ENCODE measurements at regions not wholly inside any gene's neighbourhood (a gene's known extent, or its start where the extent isn't known, plus 50 kb on each side); places are given as distances from the start of the nearest gene placed in this dataset.

- whole genome bisulfite sequencing: 77% methylated on average over 10 of the region's 10 CpGs
- H3K4ac ChIP-seq (ENCODE audit: low read depth in 1 of 2, low read length in 2 of 2): no peak overlapping the region
- H4K8ac ChIP-seq (ENCODE audit: low read length): no peak overlapping the region
These were observed 243.1 kb upstream of the SHH start for GRCh38 chr7:156055206-156055822.

GRCh38 chr7:156051884-156052283, 239.6 kb upstream of the SHH start:
- Histone ChIP-seq H3K4ac (ENCODE audit: low read depth in 1 of 2, low read length in 2 of 2) (no peak overlapping the region), H2BK12ac (ENCODE audit: low read length in 2 of 2) (no peak overlapping the region), H3K27ac (ENCODE audit: low read length, poor library complexity, severe bottlenecking) (no peak overlapping the region), H3K4me2 (ENCODE audit: low read length, poor library complexity, severe bottlenecking) (no peak overlapping the region), H2BK5ac (ENCODE audit: low read depth, low read length, poor library complexity, severe bottlenecking) (no peak overlapping the region), H3K4me1 (ENCODE audit: control insufficient read depth, insufficient read depth, low read depth, low read length) (no peaks in the 10 kb centered on the region), H3K79me1 (replicated peaks; ENCODE audit: low read length, poor library complexity, severe bottlenecking) (no peaks in the 10 kb centered on the region), H3K9ac (ENCODE audit: low read length) (no peak overlapping the region), H3K9me3 (ENCODE audit: control insufficient read depth, low read length) (peaks cover 3% of the 10 kb centered on the region), H4K8ac (ENCODE audit: low read length) (no peak overlapping the region), H3K23ac (ENCODE audit: low read length in 2 of 2) (no peak overlapping the region), H3K36me3 (ENCODE audit: control insufficient read depth in 1 of 2, insufficient read depth in 2 of 2, low read depth in 1 of 2, low read length in 2 of 2) (no peaks in the 10 kb centered on the region), H3K27me3 (ENCODE audit: control insufficient read depth in 1 of 2, insufficient read depth in 1 of 2, low read length in 2 of 2) (no peaks in the 10 kb centered on the region), H4K91ac (ENCODE audit: low read length) (no peak overlapping the region), H3K14ac (ENCODE audit: low read length in 2 of 2) (no peak overlapping the region), H3K4me3 (ENCODE audit: insufficient read depth in 1 of 2, low read depth in 1 of 2, low read length in 2 of 2) (no peak overlapping the region), H2BK15ac (ENCODE audit: low read depth, poor library complexity, severe bottlenecking) (no peak overlapping the region), H2AK5ac (ENCODE audit: low read length, severe bottlenecking) (no peak overlapping the region), H2BK120ac (ENCODE audit: low read depth, low read length) (no peak overlapping the region), H2AFZ (ENCODE audit: low read depth, low read length) (no peak overlapping the region), H3K18ac (ENCODE audit: low read depth in 1 of 2, low read length in 2 of 2) (no peak overlapping the region)
- DNase-seq: no peak
- 63% methylated on average over 1 of the region's 1 CpG for whole genome bisulfite sequencing

More at GRCh38 chr7:156055206-156055822, 243.1 kb upstream of the SHH start:
- no peak overlapping the region for H2BK120ac ChIP-seq (ENCODE audit: low read depth, low read length)
- no peak overlapping the region for H2AK5ac ChIP-seq (ENCODE audit: low read length, severe bottlenecking)
- DNase-seq: no peak
- H3K4me3 ChIP-seq (ENCODE audit: insufficient read depth in 1 of 2, low read depth in 1 of 2, low read length in 2 of 2): no peak overlapping the region
- no peak overlapping the region for H3K14ac ChIP-seq (ENCODE audit: low read length in 2 of 2)
- no peak overlapping the region for H3K18ac ChIP-seq (ENCODE audit: low read depth in 1 of 2, low read length in 2 of 2)
- no peak overlapping the region for H3K27ac ChIP-seq (ENCODE audit: low read length, poor library complexity, severe bottlenecking)
- H2BK15ac ChIP-seq (ENCODE audit: low read depth, poor library complexity, severe bottlenecking): no peak overlapping the region
- no peaks in the 10 kb centered on the region for H3K4me1 ChIP-seq (ENCODE audit: control insufficient read depth, insufficient read depth, low read depth, low read length)
- no peak overlapping the region for H2BK12ac ChIP-seq (ENCODE audit: low read length in 2 of 2)
- H3K9me3 ChIP-seq (ENCODE audit: control insufficient read depth, low read length): peaks cover 3% of the 10 kb centered on the region
- no peak overlapping the region for H3K4me2 ChIP-seq (ENCODE audit: low read length, poor library complexity, severe bottlenecking)
- H3K27me3 ChIP-seq (ENCODE audit: control insufficient read depth in 1 of 2, insufficient read depth in 1 of 2, low read length in 2 of 2): no peaks in the 10 kb centered on the region
- H3K36me3 ChIP-seq (ENCODE audit: control insufficient read depth in 1 of 2, insufficient read depth in 2 of 2, low read depth in 1 of 2, low read length in 2 of 2): no peaks in the 10 kb centered on the region
- H3K23ac ChIP-seq (ENCODE audit: low read length in 2 of 2): no peak overlapping the region
- H3K9ac ChIP-seq (ENCODE audit: low read length): no peak overlapping the region
- H4K91ac ChIP-seq (ENCODE audit: low read length): no peak overlapping the region
- H2BK5ac ChIP-seq (ENCODE audit: low read depth, low read length, poor library complexity, severe bottlenecking): no peak overlapping the region
- H2AFZ ChIP-seq (ENCODE audit: low read depth, low read length): no peak overlapping the region
- H3K79me1 ChIP-seq (replicated peaks; ENCODE audit: low read length, poor library complexity, severe bottlenecking): no peaks in the 10 kb centered on the region

- 82% methylated on average over 18 of the region's 19 CpGs for WGBS
- no peak overlapping the region for H3K4me2 ChIP-seq (ENCODE audit: low read length, poor library complexity, severe bottlenecking)
- H3K36me3 ChIP-seq (ENCODE audit: control insufficient read depth in 1 of 2, insufficient read depth in 2 of 2, low read depth in 1 of 2, low read length in 2 of 2): no peaks in the 10 kb centered on the region
- no peaks in the 10 kb centered on the region for H3K9me3 ChIP-seq (ENCODE audit: control insufficient read depth, low read length)
- no peak overlapping the region for H3K18ac ChIP-seq (ENCODE audit: low read depth in 1 of 2, low read length in 2 of 2)
- no peak overlapping the region for H2BK120ac ChIP-seq (ENCODE audit: low read depth, low read length)
- no peak overlapping the region for H2BK5ac ChIP-seq (ENCODE audit: low read depth, low read length, poor library complexity, severe bottlenecking)
- H2AK5ac ChIP-seq (ENCODE audit: low read length, severe bottlenecking): no peak overlapping the region
- no peaks in the 10 kb centered on the region for H3K4me1 ChIP-seq (ENCODE audit: control insufficient read depth, insufficient read depth, low read depth, low read length)
- no peak overlapping the region for H2AFZ ChIP-seq (ENCODE audit: low read depth, low read length)
- no peaks in the 10 kb centered on the region for H3K27me3 ChIP-seq (ENCODE audit: control insufficient read depth in 1 of 2, insufficient read depth in 1 of 2, low read length in 2 of 2)
- DNase-seq: no peak
- H4K91ac ChIP-seq (ENCODE audit: low read length): no peak overlapping the region
- no peak overlapping the region for H2BK15ac ChIP-seq (ENCODE audit: low read depth, poor library complexity, severe bottlenecking)
- H3K4me3 ChIP-seq (ENCODE audit: insufficient read depth in 1 of 2, low read depth in 1 of 2, low read length in 2 of 2): no peak overlapping the region
- H3K23ac ChIP-seq (ENCODE audit: low read length in 2 of 2): no peak overlapping the region
- no peak overlapping the region for H3K4ac ChIP-seq (ENCODE audit: low read depth in 1 of 2, low read length in 2 of 2)
- H2BK12ac ChIP-seq (ENCODE audit: low read length in 2 of 2): no peak overlapping the region
- H3K9ac ChIP-seq (ENCODE audit: low read length): no peak overlapping the region
- H3K79me1 ChIP-seq (replicated peaks; ENCODE audit: low read length, poor library complexity, severe bottlenecking): no peaks in the 10 kb centered on the region
- no peak overlapping the region for H3K27ac ChIP-seq (ENCODE audit: low read length, poor library complexity, severe bottlenecking)
- H3K14ac ChIP-seq (ENCODE audit: low read length in 2 of 2): no peak overlapping the region
- no peak overlapping the region for H4K8ac ChIP-seq (ENCODE audit: low read length)
These were observed 238.6 kb upstream of the SHH start for GRCh38 chr7:156050636-156051569.

GRCh38 chr7:156049366-156049765, 237.1 kb upstream of the SHH start:
- no peak overlapping the region for H2BK15ac ChIP-seq (ENCODE audit: low read depth, poor library complexity, severe bottlenecking)
- no peaks in the 10 kb centered on the region for H3K79me1 ChIP-seq (replicated peaks; ENCODE audit: low read length, poor library complexity, severe bottlenecking)
- H2BK120ac ChIP-seq (ENCODE audit: low read depth, low read length): no peak overlapping the region
- H3K4me2 ChIP-seq (ENCODE audit: low read length, poor library complexity, severe bottlenecking): no peak overlapping the region
- H4K91ac ChIP-seq (ENCODE audit: low read length): no peak overlapping the region
- no peaks in the 10 kb centered on the region for H3K4me1 ChIP-seq (ENCODE audit: control insufficient read depth, insufficient read depth, low read depth, low read length)
- H4K8ac ChIP-seq (ENCODE audit: low read length): no peak overlapping the region
- H3K27me3 ChIP-seq (ENCODE audit: control insufficient read depth in 1 of 2, insufficient read depth in 1 of 2, low read length in 2 of 2): no peaks in the 10 kb centered on the region
- 77% methylated on average over 8 of the region's 8 CpGs for WGBS
- no peak overlapping the region for H3K23ac ChIP-seq (ENCODE audit: low read length in 2 of 2)
- no peaks in the 10 kb centered on the region for H3K36me3 ChIP-seq (ENCODE audit: control insufficient read depth in 1 of 2, insufficient read depth in 2 of 2, low read depth in 1 of 2, low read length in 2 of 2)
- no peaks in the 10 kb centered on the region for H3K9me3 ChIP-seq (ENCODE audit: control insufficient read depth, low read length)
- H2AK5ac ChIP-seq (ENCODE audit: low read length, severe bottlenecking): no peak overlapping the region
- H3K4me3 ChIP-seq (ENCODE audit: insufficient read depth in 1 of 2, low read depth in 1 of 2, low read length in 2 of 2): no peak overlapping the region
- no peak overlapping the region for H3K4ac ChIP-seq (ENCODE audit: low read depth in 1 of 2, low read length in 2 of 2)
- no peak overlapping the region for H2BK5ac ChIP-seq (ENCODE audit: low read depth, low read length, poor library complexity, severe bottlenecking)
- no peak for DNase-seq
- H3K14ac ChIP-seq (ENCODE audit: low read length in 2 of 2): no peak overlapping the region
- no peak overlapping the region for H3K27ac ChIP-seq (ENCODE audit: low read length, poor library complexity, severe bottlenecking)
- no peak overlapping the region for H3K18ac ChIP-seq (ENCODE audit: low read depth in 1 of 2, low read length in 2 of 2)
- no peak overlapping the region for H2AFZ ChIP-seq (ENCODE audit: low read depth, low read length)
- H2BK12ac ChIP-seq (ENCODE audit: low read length in 2 of 2): no peak overlapping the region
- no peak overlapping the region for H3K9ac ChIP-seq (ENCODE audit: low read length)

Measured in mesenchymal stem cell (in vitro differentiated cells and primary cell).